ENCODE measurements at regions not wholly inside any gene's neighbourhood (a gene's known extent, or its start where the extent isn't known, plus 50 kb on each side); places are given as distances from the start of the nearest gene placed in this dataset.

DNA sequence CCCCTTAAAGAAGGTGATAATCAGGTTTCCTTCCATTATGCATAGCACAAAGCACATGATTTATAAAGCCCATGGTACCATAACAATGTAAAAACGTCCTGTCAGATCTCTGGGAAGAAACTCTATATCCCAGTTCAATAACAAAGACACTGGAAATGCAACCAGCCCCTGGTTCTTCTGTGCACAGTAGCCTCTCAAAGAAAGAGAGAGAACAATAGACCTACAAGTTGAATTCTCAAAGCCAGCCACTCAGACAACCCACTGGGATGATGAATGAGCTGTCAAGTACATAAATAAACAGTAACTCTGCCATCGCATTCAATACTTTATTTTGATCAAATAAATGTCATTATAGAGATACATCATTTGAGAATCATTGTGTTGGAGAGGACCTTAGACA lies 400.1 kb upstream of the CPEB2 start:
- 53 to 69% (median 56%) methylated on average over 2 of the region's 2 CpGs for WGBS, 5 donors
- H3K4me3 ChIP-seq, result no peak overlapping the region

GRCh38 chr4:14607001-14607400 lies 395.3 kb upstream of the CPEB2 start:
- WGBS, 5 donors, result 61 to 75% (median 72%) methylated on average over 3 of the region's 3 CpGs
- intact Hi-C loops (cut with DNase I; ENCODE audit: low total_unique reads), result no loop called here
- no peak overlapping the region for H3K27ac ChIP-seq
- no peaks in the 10 kb centered on the region for H3K27me3 ChIP-seq (replicated peaks in 1 of 7)
- TF ChIP-seq POLR2AphosphoS5 (IDR thresholded peaks at IDR 0.05), result no peak
- H3K4me1 ChIP-seq, result no peaks in the 10 kb centered on the region
- H3K4me3 ChIP-seq, result no peak overlapping the region
- H3K9me3 ChIP-seq, result no peaks in the 10 kb centered on the region
- no peak for DNase-seq
- no peaks in the 10 kb centered on the region for H3K36me3 ChIP-seq

More for the DNA sequence above, 400.1 kb upstream of the CPEB2 start:
- intact Hi-C loops (cut with DNase I; ENCODE audit: low total_unique reads), result no loop called here
- TF ChIP-seq POLR2AphosphoS5 (IDR thresholded peaks at IDR 0.05), result no peak
- TF ChIP-seq POLR2A (IDR thresholded peaks at IDR 0.05), result no peak
- TF ChIP-seq, protein P1, sequence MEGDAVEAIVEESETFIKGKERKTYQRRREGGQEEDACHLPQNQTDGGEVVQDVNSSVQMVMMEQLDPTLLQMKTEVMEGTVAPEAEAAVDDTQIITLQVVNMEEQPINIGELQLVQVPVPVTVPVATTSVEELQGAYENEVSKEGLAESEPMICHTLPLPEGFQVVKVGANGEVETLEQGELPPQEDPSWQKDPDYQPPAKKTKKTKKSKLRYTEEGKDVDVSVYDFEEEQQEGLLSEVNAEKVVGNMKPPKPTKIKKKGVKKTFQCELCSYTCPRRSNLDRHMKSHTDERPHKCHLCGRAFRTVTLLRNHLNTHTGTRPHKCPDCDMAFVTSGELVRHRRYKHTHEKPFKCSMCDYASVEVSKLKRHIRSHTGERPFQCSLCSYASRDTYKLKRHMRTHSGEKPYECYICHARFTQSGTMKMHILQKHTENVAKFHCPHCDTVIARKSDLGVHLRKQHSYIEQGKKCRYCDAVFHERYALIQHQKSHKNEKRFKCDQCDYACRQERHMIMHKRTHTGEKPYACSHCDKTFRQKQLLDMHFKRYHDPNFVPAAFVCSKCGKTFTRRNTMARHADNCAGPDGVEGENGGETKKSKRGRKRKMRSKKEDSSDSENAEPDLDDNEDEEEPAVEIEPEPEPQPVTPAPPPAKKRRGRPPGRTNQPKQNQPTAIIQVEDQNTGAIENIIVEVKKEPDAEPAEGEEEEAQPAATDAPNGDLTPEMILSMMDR (IDR thresholded peaks at IDR 0.05 in 8 of 11, conservative IDR thresholded peaks at IDR 0.05 in 3 of 11), result no peak
- DNase-seq, result no peak
- Histone ChIP-seq H3K27me3 (replicated peaks in 1 of 7) (no peaks in the 10 kb centered on the region), H3K4me1 (no peaks in the 10 kb centered on the region), H3K27ac (no peak overlapping the region), H3K36me3 (no peaks in the 10 kb centered on the region), H3K9me3 (no peaks in the 10 kb centered on the region)

GRCh38 chr4:14607578-14607977 lies 394.7 kb upstream of the CPEB2 start:
- H3K4me3 ChIP-seq, result no peak overlapping the region
- H3K9me3 ChIP-seq, result no peaks in the 10 kb centered on the region
- TF ChIP-seq POLR2A (IDR thresholded peaks at IDR 0.05) (no peak), POLR2AphosphoS5 (IDR thresholded peaks at IDR 0.05) (no peak)
- TF ChIP-seq, protein P1 (IDR thresholded peaks at IDR 0.05 in 8 of 11, conservative IDR thresholded peaks at IDR 0.05 in 3 of 11), result no peak
- H3K36me3 ChIP-seq, result no peaks in the 10 kb centered on the region
- H3K4me1 ChIP-seq, result no peaks in the 10 kb centered on the region
- H3K27me3 ChIP-seq (replicated peaks in 1 of 7), result no peaks in the 10 kb centered on the region
- no peak overlapping the region for H3K27ac ChIP-seq
- DNase-seq, result no peak
- 45 to 59% (median 48%) methylated on average over 2 of the region's 2 CpGs for WGBS, 5 donors
- intact Hi-C loops (cut with DNase I; ENCODE audit: low total_unique reads), result no loop called here

GRCh38 chr4:14608630-14609029 lies 393.7 kb upstream of the CPEB2 start:
- no peak overlapping the region for H3K27ac ChIP-seq
- no peaks in the 10 kb centered on the region for H3K4me1 ChIP-seq
- no peaks in the 10 kb centered on the region for H3K27me3 ChIP-seq (replicated peaks in 1 of 7)
- TF ChIP-seq, protein P1 (IDR thresholded peaks at IDR 0.05 in 8 of 11, conservative IDR thresholded peaks at IDR 0.05 in 3 of 11), result no peak
- TF ChIP-seq POLR2A (IDR thresholded peaks at IDR 0.05), result no peak
- TF ChIP-seq POLR2AphosphoS5 (IDR thresholded peaks at IDR 0.05), result no peak
- no peak for DNase-seq
- H3K36me3 ChIP-seq, result no peaks in the 10 kb centered on the region
- intact Hi-C loops (cut with DNase I; ENCODE audit: low total_unique reads), result no loop called here
- H3K4me3 ChIP-seq, result no peak overlapping the region
- H3K9me3 ChIP-seq, result no peaks in the 10 kb centered on the region

DNA sequence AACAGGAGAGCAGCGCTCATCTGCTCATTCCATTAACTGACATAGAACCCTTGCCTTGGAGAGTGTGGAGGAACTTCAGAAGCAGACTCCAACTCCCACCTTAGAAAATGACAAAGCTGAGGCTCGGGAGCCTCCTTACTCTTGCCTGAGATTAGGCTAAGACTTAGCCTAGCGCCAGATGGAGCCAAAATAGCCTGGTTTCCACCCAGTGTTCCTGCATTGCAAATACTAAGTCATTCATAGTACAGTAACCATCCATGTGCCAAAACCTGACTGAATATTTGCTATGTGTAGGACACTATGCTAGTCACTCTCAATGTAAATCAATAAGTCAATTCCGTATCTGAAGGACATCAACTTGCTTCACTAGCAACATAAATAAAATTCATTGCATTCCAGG lies 387.4 kb upstream of the CPEB2 start:
- DNase-seq, result no peak
- WGBS, 5 donors, result 55 to 66% (median 63%) methylated on average over 4 of the region's 4 CpGs
- H3K27me3 ChIP-seq (replicated peaks in 1 of 7), result no peaks in the 10 kb centered on the region
- H3K9me3 ChIP-seq, result no peaks in the 10 kb centered on the region
- no peaks in the 10 kb centered on the region for H3K36me3 ChIP-seq
- TF ChIP-seq, protein P1 (IDR thresholded peaks at IDR 0.05 in 8 of 11, conservative IDR thresholded peaks at IDR 0.05 in 3 of 11), result no peak
- TF ChIP-seq POLR2AphosphoS5 (IDR thresholded peaks at IDR 0.05) (no peak), POLR2A (IDR thresholded peaks at IDR 0.05) (no peak)
- H3K27ac ChIP-seq, result no peak overlapping the region
- no peak overlapping the region for H3K4me3 ChIP-seq
- intact Hi-C loops (cut with DNase I; ENCODE audit: low total_unique reads), result no loop called here
- no peaks in the 10 kb centered on the region for H3K4me1 ChIP-seq

Data from spleen (tissue), 11 donors.